NCI-H1105 treated with DMSO at 0.1 percent for 48 hours (cell line): ENCODE measurements at regions not wholly inside any gene's neighbourhood (a gene's known extent, or its start where the extent isn't known, plus 50 kb on each side); places are given as distances from the start of the nearest gene placed in this dataset.

Experiments used
- DNase-seq: peaks from one replicate; lab custom pipeline; 2025; lab: John Stamatoyannopoulos, UW

DNA sequence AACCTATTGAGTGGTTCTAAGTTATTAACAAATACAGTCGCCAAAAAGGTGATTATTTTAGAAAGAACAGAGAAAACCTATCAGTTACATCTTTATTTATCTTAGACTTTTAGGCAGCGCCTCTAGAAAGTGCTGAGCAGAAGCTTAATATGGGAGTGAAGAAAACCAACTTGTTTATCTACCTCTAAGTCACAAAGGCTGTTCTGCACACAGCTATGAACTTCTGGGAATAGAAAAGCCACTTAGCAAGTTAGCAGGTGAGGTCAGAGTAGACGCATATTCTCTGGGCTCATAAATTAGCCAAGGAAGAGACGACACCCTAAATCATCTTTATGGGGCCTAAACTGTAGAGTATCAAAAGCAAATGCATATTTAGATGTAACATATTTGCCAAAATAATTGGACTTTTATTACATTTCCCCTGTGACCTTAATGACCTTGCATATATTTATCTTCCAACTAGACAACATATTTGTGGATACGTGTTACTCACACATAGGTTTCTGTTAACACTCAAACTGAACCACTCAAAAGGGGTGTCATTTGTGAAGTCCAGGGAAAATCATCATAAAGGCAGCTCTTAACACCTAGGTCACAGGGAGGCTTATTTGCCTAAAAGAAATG is 267.1 kb downstream of the ADGB start:
- no peak for DNase-seq

DNA sequence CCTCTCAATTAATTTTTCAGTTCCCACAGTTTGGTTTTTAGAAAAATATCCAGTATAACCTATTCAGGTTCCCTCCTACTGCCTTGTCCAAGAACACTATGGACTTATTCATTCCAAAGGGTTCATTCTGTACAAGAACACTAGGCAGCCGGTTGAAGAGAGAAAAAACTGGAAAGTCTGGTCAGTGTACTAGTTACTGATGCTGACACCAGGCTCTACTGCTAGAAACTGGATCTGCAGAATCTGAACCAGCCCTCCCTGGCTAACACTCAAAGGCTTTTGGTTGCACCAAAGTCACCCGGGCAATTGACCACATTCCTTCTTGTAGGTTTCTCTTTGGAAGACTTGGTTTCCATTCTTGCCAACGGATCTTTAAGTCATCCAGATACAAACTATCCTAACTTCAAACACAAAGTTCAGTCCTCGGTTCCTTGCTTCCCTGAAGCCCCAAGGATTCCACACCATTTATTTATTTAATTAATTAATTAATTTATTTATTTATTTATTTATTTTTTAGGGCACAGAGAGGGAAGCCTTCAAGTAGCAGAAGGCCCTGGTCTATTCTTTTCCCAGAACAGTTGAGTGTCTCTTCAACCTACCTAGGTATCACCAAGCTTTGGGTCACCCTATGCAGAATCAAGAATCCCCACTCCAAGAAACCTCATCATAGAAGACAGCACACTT is 268.1 kb downstream of the ADGB start:
- DNase-seq = no peak

DNA sequence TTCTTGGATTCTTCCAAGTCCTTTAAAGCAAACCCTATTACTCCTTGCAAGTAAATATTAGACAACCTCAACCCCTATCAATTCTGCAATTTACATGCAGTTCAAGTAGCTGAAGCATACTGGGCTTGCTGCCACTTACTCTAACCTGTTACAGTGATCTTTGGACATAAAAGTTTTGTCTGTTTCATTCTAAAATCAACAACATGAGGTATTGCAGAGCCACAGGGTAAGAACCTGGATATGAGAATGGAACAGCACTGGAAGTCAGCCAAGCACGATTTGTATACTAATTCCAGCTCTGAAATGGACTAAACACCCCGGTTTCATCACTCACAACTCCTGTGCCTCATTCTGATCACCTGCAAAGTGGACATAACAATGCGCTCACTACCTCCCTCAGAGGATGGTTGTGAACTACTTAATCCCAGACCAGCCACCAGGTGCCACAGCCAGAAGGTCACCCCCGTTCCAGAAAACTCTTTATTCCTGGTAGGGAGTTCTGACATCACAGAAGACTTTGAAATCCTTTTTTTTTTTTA is 270.0 kb downstream of the ADGB start:
- DNase-seq = no peak

DNA sequence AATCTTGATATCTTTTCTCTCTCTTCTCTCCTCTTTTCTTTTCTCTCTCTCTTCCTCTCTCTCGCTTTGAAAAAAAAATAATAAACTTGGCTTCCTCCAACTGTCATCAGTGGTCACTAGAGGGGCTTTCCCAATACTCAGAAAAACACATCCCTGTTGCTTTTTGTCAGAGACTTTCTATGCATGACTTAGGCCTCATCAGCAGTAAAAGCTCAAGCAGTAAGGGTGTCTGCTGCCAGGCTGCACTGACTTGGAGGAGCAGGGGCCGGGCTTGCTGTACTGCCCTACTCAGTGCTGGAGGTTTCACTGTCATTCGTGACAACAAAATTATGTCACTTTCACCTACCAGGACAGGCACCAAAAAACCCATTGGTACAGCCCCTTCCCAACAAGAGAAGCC is 272.0 kb downstream of the ADGB start:
- DNase-seq = no peak

DNA sequence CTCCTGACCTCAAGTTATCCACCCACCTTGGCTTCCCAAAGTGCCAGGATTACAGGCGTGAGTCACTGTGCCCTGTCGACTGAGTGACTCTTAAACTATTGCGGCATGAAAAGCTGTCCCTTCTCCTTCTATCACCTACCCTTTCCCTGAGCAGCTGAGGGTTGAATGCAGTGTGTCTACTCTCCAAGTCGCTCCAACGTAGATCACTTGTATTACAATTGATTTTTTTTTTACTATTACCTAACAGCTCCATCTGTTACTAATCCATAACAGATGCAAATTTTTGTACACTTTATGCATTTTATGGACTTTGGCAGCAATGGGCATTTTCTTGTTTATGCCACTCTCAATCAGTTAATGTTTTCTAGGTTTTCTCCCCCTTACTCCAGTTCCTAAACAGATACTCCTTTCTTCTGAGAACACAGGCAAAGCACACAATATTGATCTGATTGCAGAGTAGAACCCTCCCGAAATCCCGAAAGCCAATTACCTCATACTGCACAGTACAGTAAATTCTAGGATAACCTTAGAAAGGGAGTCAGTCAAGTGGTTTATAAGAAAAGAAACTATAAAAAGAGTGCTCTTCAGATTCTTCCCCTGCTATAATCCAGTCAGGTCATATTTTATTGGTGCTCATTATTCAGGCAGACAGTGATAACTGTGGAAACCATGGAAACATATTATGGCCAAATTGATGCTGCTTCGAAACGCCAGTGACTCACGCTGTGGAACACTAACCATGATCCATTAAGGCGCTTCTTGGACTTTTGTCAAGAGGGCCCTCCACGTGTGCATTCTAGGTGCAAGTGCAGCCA is 273.0 kb downstream of the ADGB start:
- DNase-seq = peak; percentile 90

DNA sequence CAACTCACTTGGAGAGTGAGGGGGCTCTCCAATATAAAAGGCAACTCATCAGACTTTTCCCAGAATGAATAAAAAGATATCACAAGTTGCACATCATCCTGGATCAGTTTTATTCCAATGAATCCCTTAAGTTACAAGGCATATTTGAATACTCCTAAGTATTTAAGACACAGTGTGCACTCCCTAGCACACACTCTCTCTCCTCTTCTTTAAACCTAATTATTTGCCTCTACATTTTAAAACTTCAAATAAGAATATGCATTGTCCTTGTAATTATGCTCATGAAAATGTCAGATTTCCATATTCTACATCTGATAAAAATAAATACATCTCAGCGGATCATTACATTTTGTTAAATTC is 273.6 kb downstream of the ADGB start:
- DNase-seq = no peak

DNA sequence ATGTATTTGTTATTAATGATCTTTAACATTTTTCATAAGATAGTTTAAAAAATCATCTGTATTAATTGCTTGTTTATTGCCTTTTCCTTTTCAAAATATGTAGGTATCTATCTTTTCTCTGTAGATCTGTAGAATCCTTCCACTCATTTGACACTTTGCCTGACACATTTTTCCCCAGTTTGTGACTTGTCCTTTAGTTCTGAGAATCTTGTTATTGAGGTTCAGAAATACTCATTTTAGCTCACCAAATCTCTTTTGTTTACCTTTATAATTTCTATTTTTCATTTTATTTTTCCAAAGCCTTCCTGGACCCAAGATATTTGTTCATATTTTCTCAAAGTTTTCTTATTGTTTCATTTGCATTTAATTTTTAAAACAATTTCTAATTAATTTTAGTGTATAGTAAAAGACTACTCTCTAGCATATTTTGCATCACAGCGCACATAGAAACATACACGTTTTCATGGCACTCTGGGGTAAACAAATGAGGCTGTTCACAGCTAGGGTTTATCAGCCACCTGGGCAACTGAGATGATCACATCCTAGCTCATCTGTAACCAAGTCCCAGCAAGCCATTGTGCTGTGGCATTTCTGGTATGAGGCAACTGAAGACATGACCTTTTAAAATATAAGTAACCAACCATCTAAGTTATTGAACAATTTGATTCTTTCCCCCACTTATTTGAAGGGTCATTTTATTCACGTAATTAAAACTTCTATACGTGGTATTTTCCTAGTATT is 275.7 kb downstream of the ADGB start:
- no peak for DNase-seq

DNA sequence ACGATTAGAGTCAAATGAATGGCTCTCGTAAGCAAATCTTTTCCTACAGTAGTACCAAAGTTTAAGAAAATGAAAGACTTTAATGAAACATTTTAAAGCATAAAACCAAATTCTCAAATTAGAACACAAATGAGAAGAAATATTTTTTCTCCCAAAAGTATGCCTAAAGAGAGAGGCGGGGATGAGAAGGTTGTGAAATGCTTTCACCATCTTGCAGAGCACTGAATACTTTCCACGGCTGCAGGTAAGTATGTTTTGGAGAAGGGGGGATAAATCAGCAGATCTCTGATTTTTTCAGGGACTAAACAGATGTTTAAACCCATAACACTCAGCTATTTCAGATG is 277.1 kb downstream of the ADGB start:
- no peak for DNase-seq

DNA sequence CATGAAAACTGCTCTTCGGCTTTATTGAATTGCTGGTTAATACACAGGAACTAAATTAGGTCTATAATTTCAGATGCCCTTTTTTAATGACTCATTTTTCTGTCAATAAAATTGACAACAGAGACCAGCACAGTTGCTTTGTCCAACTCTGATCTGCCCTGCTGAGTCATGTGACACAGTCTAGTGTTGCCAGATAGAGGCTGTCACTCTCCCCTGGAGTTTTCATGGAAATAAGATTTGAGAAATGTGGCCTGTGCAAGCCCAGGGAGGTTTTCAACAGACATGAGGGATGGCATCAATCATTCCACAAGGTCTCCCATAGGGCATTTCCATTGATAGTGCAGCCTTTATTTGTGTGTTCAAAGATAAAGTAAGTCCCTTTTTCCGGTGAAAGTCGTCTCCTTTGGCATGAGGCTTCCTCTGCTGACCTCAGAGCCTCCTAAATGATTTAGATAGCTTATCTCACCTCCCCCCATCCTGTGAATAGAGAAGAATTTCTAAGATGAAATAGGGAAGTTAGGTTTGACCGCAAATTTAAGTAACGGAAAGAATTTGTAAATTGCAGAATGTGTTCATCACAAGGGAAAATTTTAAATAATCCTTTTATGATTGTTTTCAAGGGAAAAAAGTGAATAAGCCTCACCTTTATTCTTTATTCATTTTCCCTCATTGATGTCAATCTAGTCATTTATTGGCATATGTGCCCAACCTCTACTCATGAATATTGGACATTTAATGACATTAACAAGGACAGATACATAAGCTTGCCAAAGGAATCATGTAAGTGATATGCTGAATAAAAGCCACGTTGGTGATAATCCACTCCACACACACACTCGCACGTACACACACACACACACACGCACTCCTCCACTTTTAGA is 277.7 kb downstream of the ADGB start:
- DNase-seq = no peak

DNA sequence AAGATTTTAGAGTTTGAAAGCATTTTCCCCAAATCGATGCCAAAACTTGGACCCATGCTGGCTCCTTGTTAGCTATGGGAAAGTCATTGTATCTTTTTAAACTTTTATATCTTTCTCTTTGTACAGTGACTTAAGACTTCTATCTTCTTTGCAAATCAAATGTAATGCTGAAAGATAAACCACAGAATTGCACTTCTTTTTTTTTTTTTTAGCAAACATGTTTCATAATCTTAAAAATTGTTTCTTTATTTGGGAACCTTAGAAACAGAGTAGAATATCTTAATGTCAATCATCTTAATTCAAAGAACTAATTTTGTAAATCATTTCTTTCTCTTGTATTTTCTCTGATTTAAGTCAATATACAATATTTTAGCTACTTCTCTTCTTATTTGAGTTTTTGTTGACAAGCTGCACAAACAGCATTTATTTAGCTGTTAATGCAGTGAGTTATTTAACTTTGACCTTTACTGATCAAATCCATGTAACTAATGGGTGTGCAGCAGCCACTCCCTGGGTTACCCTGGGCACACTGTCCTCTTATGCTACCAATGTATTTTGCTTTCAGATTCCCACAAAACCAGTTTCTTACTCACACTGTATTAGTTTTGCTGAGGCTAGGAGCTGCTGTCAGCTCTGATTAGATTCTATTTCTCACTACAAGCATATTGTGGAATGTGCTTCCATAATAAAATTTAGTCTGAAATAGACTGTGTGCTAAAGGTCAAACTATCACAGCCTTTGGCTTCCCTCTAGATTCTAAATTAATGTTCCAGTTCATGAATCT is 279.6 kb downstream of the ADGB start:
- no peak for DNase-seq

DNA sequence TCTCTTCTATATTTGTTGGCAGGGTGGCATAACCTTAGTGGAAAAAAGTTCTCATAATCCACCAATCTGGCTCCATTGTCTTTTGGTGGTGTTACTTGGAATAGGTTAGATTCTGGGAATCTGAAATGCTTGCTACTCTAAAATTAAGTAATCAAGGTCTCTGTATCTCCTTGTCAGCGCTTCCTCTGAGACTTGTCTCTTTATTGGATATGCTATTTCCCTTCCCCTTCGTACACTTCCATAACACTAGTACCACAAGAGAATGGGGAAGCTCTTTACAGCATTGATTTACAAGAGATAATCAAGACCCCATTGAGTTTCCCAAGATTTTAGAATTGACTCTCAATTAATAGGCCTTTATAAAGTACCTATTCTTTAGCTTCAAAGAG is 280.2 kb downstream of the ADGB start:
- no peak for DNase-seq

DNA sequence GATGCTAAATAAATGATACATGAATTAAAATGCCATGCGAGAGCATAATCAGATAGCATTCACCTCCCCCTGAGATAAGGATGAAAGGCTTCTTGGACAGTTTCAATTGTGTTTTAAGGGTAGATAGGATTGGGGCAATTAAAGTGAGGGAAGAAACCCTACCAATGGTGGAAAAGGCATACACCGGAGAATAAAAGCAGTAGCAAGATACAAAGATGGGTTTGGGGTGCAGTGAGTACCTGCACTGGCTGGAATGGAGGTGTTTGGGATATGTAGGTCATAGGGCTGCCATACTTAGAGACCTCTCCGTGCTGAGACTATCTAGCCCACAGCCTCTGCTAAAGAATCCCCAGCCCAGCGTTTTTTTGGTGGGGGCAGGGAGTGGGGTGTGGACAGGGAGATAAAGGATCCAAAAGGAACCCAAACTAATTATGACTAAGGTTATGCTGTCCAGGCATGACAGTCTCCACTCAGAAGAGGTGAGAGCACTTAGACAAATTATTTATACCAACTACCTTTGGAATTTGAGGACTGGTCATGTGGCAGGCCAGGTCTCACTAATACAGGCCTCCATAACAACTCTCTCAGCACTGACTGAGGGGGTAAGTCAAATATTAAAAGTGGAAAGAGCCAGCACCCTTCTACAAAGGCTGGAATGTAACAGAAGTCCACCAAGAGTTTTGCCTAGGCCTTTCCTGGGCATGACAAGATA is 280.8 kb downstream of the ADGB start:
- no peak for DNase-seq

DNA sequence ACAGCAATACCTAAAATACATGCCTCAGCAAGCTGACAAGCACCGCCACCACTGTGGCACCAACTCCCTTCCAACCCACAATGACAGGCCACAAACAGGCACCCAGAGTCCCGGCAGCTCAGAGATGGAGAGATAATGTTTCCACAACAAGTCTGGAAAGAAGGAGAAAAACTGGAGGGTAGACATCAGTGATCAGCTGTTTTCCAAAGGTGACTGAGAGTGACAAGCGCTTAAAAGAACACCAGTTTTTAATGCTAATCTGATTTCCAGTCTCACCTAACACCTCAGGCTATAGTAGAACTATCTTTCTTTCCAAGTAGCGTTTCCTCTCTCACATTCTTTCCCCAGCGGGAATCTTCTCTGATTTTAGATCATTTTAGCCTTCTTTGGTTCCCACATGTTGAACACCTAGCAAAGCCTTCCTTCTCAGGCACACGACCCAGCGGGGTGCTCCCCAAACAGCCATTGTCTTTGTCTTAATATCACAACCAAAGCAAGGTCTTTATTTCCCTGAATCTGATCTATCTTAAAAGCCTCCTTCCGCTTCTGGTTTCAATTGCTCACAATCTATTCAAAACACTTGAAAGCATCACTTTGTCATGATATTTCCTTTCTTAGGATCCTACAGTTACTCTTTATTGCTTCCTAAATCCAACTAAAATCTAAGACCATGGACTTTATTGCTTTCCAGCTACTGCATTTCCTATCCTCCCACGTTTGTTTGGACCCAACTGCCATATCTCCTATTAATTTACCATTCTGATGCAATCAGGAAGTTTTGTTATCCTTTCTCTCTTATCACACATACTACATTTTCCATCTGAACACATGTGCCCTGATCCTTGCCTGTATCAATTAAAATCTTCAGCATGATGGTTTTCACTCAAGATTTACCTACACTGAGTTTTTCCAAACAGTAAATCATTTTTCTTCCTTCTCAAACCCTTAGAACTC is 282.7 kb downstream of the ADGB start:
- DNase-seq = no peak

DNA sequence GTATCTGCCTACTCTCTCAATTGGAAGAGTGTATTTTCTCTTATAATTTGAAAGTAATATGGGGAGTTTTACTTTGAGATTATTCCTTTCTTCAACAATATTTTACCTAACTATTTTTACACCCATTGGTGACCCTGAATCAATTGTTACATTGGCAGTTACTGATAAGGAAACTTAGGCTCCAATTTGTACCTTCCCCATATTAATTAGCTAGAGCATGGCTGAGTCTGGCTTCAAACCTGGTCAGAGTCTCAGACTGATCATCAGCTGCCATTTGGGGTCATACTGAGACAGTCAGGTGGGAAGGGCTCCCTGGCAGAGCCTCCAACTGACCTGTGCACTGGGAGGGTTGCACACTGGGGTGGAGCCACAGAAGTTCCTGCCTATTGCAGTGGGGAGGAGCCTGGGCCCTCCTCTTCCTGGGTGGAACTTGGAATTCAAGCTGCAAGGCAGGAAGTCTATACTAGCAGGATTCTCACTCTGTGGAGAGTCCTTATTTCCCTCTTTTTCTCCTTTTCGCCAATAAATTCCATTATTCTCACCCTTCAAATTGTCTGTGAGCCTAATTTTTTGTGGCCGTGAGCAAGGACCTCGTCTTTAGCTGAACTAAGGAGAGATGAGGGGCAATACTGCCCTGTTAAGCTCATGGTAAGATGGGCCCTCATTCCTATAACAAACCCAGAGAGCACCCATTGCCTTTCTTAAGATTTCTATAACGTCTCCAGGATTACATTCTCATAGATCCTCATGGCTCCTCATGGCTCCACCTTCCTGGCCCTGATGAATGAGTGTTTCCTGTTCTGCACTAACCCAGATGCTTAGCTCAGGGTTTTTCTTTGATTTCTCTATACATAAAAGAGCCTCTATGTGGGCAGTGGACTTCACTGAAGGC is 285.1 kb downstream of the ADGB start:
- no peak for DNase-seq

DNA sequence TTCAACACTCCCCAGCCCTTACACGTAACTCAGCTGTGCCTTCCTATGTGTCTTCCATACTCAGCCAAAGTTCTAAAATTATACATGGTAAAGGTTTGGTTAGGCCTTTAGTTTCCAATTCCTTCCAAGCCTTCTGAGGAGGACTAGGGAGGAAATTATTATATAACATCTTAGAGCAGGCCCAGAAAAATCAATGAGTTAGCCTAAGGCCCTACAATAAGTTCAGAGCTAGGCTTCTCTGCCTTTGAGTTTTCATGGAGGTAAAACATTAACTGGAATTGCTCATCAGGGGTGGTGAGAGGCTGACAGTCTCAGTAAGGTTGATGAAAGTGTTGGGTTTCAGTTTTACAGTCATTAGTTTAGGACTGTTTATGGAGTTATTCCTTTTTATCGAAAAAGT is 286.0 kb downstream of the ADGB start:
- no peak for DNase-seq

DNA sequence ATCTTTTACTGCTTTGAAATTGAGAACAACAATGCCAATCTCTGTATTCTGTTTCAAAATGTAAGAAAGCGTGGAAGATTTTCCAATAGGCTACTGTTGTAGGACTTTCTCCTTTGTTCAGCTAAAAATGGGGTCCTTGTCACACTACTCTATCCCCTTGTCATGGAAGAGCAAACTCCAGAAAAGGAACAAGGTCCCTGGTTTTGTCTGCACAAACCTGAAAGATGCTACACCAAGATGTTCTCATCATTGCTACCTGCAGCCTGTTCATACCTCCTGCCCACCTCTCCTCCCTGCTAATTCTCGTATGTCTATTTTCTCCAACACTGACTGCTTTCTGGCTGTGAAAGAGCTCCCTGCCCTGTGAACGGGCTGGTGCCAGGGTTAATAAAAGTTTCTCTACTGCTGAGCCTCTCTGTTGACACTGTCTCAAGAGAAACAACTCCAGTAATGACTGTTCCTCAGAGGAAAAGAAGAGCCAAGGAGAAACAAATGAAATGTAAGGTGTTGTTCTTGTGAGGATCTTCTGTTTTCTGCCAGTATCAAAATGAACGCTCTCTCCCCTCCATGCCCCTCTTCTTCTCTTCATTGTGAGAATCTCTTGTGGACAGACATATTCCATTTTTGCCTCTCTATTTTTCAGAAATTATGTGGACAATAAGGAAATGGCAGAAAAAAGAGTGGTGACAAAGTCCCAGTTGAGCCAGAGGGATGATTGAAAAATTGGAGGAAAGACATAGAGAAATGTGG is 287.1 kb downstream of the ADGB start:
- DNase-seq = no peak
